Endodermal cell (in vitro differentiated cells): ENCODE measurements at regions not wholly inside any gene's neighbourhood (a gene's known extent, or its start where the extent isn't known, plus 50 kb on each side); places are given as distances from the start of the nearest gene placed in this dataset.

Experiments
- DNase-seq: peaks from one replicate; pipeline ENCODE4 v3.0.0-alpha.2; 2017
- H3K27ac ChIP-seq: 2 replicates; pipeline ENCODE4 v1.5.1; 2013; ENCODE audit warnings: mild to moderate bottlenecking, low read depth, low read length, moderate library complexity
- H3K27me3 ChIP-seq: 2 replicates; pipeline ENCODE4 v1.6.1; 2013; ENCODE audit warnings: mild to moderate bottlenecking, low read length, moderate library complexity; ENCODE audit not compliant: insufficient read depth, control insufficient read depth, poor library complexity, severe bottlenecking
- H3K36me3 ChIP-seq: 2 replicates; pipeline ENCODE4 v1.7.0; 2013; ENCODE audit warnings: mild to moderate bottlenecking, low read length, moderate library complexity; ENCODE audit not compliant: control insufficient read depth, insufficient read depth
- H3K4me1 ChIP-seq: one replicate; pipeline ENCODE4 v1.7.0; 2013; ENCODE audit warnings: low read length; ENCODE audit not compliant: control insufficient read depth, insufficient read depth
- H3K4me3 ChIP-seq: 2 replicates; pipeline ENCODE4 v1.5.1; 2013; ENCODE audit warnings: mild to moderate bottlenecking, low read length, moderate library complexity
- H3K9ac ChIP-seq: 2 replicates; pipeline ENCODE4 v1.6.1; 2013; ENCODE audit warnings: mild to moderate bottlenecking, low read length, moderate library complexity; ENCODE audit not compliant: poor library complexity, severe bottlenecking; ENCODE audit errors: extremely low read depth
- H3K9me3 ChIP-seq: 2 replicates; pipeline ENCODE4 v1.6.1; 2013; ENCODE audit warnings: mild to moderate bottlenecking, low read length, moderate library complexity; ENCODE audit not compliant: control insufficient read depth
- H3K27ac Mint-ChIP-seq: 2 replicates; pipeline ENCODE4 v1.8.0; 2020; ENCODE audit warnings: mixed read lengths
- H3K27me3 Mint-ChIP-seq: 2 replicates; pipeline ENCODE4 v1.8.0; 2021; ENCODE audit warnings: mild to moderate bottlenecking, mixed read lengths; ENCODE audit not compliant: insufficient read depth
- H3K36me3 Mint-ChIP-seq: 2 replicates; pipeline ENCODE4 v1.8.0; 2020; ENCODE audit warnings: low read depth, mixed read lengths
- H3K4me1 Mint-ChIP-seq: 2 replicates; pipeline ENCODE4 v1.8.0; 2020; ENCODE audit warnings: mixed read lengths
- H3K4me3 Mint-ChIP-seq: 2 replicates; pipeline ENCODE4 v1.8.0; 2020; ENCODE audit warnings: mild to moderate bottlenecking, moderate library complexity, mixed read lengths
- H3K9me3 Mint-ChIP-seq: 2 replicates; pipeline ENCODE4 v1.8.0; 2020; ENCODE audit warnings: mild to moderate bottlenecking, mixed read lengths
- WGBS, 2 experiments: methylation state at CpG; one replicate each; pipeline versions ENCODE4 v1.1.5 to v1.1.7; 2013; ENCODE audit warnings: missing lambda C conversion rate in 2 of 2, mixed read lengths in 1 of 2; ENCODE audit not compliant: insufficient coverage in 1 of 2, insufficient read length in 1 of 2; 5-methylcytosine and 5-hydroxymethylcytosine counted together
- TF ChIP-seq, protein P1 (sequence below): fragments of 200-600 bp; sonication (generic); conservative IDR thresholded peaks from 2 replicates; pipeline ENCODE4 v1.5.0; 2021; ENCODE audit warnings: antibody characterized with exemption, mild to moderate bottlenecking

DNA sequence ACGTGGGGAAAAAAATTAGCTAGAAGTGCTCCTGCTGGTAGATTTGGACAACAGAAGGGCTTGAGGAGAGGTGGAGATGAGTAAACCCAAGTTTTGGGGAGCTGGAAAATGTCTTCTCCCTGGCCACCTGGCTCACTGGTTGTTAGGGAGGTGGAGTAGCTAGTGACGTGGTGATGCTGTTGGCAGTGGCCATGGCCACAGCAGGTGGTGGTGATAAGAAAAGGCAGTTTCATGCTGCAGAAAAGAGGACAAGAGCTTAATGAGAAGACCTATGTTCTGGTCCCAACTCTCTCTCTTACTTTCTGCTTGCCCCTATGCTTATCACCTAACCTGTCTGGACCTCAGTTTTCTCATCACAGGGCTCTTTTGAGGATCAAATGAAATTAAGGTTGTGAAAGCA lies 223.5 kb upstream of the N4BP1 start:
- H3K27me3 ChIP-seq = no peaks in the 10 kb centered on the region
- 77% methylated on average over 2 of the region's 2 CpGs; no CpG with 5 or more reads in 1 of the 2 experiments for WGBS, 2 experiments
- peaks cover 11% of the 10 kb centered on the region for H3K4me1 Mint-ChIP-seq
- H3K9me3 Mint-ChIP-seq = no peaks in the 10 kb centered on the region
- TF ChIP-seq, protein P1, sequence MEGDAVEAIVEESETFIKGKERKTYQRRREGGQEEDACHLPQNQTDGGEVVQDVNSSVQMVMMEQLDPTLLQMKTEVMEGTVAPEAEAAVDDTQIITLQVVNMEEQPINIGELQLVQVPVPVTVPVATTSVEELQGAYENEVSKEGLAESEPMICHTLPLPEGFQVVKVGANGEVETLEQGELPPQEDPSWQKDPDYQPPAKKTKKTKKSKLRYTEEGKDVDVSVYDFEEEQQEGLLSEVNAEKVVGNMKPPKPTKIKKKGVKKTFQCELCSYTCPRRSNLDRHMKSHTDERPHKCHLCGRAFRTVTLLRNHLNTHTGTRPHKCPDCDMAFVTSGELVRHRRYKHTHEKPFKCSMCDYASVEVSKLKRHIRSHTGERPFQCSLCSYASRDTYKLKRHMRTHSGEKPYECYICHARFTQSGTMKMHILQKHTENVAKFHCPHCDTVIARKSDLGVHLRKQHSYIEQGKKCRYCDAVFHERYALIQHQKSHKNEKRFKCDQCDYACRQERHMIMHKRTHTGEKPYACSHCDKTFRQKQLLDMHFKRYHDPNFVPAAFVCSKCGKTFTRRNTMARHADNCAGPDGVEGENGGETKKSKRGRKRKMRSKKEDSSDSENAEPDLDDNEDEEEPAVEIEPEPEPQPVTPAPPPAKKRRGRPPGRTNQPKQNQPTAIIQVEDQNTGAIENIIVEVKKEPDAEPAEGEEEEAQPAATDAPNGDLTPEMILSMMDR = no peak
- H3K4me3 ChIP-seq = no peak overlapping the region
- no peaks in the 10 kb centered on the region for H3K9me3 ChIP-seq
- H3K4me3 Mint-ChIP-seq = no peak overlapping the region
- H3K27me3 Mint-ChIP-seq = no peaks in the 10 kb centered on the region
- no peak overlapping the region for H3K27ac Mint-ChIP-seq
- no peaks in the 10 kb centered on the region for H3K36me3 ChIP-seq
- no peak overlapping the region for H3K27ac ChIP-seq
- no peaks in the 10 kb centered on the region for H3K36me3 Mint-ChIP-seq
- no peak overlapping the region for H3K9ac ChIP-seq
- DNase-seq = peak; percentile 58
- H3K4me1 ChIP-seq = no peaks in the 10 kb centered on the region

DNA sequence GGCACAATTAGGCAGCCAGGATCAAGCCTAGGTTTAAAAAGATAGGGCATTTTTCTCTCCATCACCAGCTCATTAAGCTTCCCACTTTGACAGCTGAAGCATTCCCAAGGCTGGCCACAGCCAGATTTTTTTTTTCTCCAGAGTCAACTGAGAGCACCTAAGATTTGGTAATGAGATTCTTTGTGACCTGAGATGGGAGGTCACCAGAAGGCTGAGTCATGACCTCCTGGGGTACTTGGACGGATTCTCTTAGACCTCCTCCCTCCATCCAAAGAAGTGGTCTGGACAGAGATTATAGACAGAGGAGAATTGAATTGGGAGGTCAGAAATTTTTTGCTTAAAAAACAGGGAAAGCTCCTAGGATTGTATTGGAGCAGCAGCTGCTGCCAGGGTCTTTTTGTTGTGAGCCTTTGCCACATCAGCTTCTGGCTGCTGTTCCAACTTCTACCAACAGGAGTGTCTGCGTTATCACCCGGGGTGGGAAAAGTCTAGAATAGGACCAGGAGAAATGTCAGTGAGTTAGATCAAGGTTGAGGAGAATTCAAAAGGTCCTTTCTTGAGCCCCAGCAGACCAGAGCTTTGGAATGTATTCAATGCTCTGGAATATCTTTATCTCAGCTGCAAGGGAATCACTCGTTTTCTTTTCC lies 221.2 kb upstream of the N4BP1 start:
- no peaks in the 10 kb centered on the region for H3K27me3 ChIP-seq
- no peaks in the 10 kb centered on the region for H3K4me1 ChIP-seq
- H3K9me3 Mint-ChIP-seq = no peaks in the 10 kb centered on the region
- H3K4me1 Mint-ChIP-seq = peaks cover 11% of the 10 kb centered on the region
- peak; percentile 86 for DNase-seq
- peaks cover 2% of the 10 kb centered on the region for H3K27me3 Mint-ChIP-seq
- no peak overlapping the region for H3K4me3 Mint-ChIP-seq
- peak overlapping the region; percentile 31 for H3K27ac Mint-ChIP-seq
- TF ChIP-seq, protein P1 = peak; percentile 75
- no peaks in the 10 kb centered on the region for H3K36me3 ChIP-seq
- no peak overlapping the region for H3K9ac ChIP-seq
- no peaks in the 10 kb centered on the region for H3K36me3 Mint-ChIP-seq
- no peak overlapping the region for H3K4me3 ChIP-seq
- WGBS, 2 experiments = 38 to 52% methylated on average over 3 of the region's 4 CpGs
- no peaks in the 10 kb centered on the region for H3K9me3 ChIP-seq
- H3K27ac ChIP-seq = no peak overlapping the region

DNA sequence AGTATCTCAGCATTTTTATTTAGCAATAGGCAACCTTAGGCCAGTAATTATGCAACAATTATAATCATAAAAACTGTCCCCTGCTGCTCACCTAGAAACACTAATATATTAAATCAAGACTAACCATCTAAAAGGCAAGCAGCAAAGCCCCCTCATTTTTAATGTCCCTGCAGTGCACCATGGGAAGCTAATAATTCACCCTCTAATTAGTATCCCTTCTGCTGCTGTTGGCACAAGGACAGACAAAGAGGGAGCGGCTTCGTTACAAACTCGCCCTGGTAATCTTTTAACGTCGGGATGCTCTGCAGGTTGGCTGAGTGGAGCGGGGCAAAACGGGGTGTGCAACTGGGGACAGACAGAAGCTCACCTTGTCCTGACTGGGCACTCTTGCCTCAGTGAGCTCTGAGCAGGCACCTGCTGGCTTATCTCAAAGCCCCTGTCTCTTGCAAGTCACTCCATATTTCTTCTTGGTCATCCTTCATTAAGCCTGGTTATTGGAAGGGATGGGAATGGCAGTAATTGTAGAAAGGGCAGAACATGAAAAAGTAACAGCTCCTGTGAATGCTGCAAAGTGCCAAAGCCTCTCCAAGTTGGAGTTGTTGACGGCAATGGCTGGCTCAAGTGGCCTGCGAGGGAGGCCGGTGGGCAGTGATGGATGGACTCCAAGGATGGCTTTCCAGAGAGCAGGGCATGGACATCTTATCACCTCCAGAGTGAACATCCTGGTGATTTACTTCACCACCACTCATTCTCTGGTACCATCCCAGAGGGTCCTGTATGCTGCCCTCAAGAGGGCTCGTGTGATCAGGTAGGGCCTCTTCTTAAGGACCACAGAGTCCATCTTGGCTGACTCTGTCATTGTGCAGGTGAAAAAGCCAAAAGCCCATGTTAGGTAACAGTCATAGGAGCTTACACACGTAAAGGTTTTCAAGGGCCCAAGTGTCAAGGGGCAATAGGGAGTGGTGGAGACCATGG lies 219.6 kb upstream of the N4BP1 start:
- Histone ChIP-seq H3K4me1 (no peaks in the 10 kb centered on the region), H3K36me3 (no peaks in the 10 kb centered on the region), H3K27me3 (no peaks in the 10 kb centered on the region), H3K9ac (no peak overlapping the region), H3K9me3 (no peaks in the 10 kb centered on the region), H3K4me3 (no peak overlapping the region), H3K27ac (no peak overlapping the region)
- H3K4me3 Mint-ChIP-seq = no peak overlapping the region
- peaks cover 4% of the 10 kb centered on the region for H3K27me3 Mint-ChIP-seq
- peaks cover 9% of the 10 kb centered on the region for H3K4me1 Mint-ChIP-seq
- no peaks in the 10 kb centered on the region for H3K36me3 Mint-ChIP-seq
- TF ChIP-seq, protein P1 = no peak
- no peaks in the 10 kb centered on the region for H3K9me3 Mint-ChIP-seq
- peak; percentile 10 for DNase-seq
- H3K27ac Mint-ChIP-seq = no peak overlapping the region
- WGBS, 2 experiments = 92 to 94% methylated on average over 9 to 12 of the region's 12 CpGs
